Duodenal mucosa (tissue), 2 donors: ENCODE measurements at regions not wholly inside any gene's neighbourhood (a gene's known extent, or its start where the extent isn't known, plus 50 kb on each side); places are given as distances from the start of the nearest gene placed in this dataset.

Source experiments
- H3K27ac ChIP-seq: one replicate; pipeline ENCODE4 v1.7.0; 2013; ENCODE audit warnings: low read depth, low read length
- H3K27me3 ChIP-seq, 2 donors: one replicate each; pipeline ENCODE4 v1.7.0; 2013; ENCODE audit warnings: low read length in 2 of 2, control low read depth in 1 of 2; ENCODE audit not compliant: insufficient read depth in 2 of 2, control insufficient read depth in 1 of 2
- H3K36me3 ChIP-seq, 2 donors: one replicate each; pipeline ENCODE4 v1.7.0; 2013; ENCODE audit warnings: low read length in 2 of 2, control low read depth in 1 of 2; ENCODE audit not compliant: insufficient read depth in 2 of 2, control insufficient read depth in 1 of 2
- H3K4me1 ChIP-seq, 2 donors: one replicate each; pipeline ENCODE4 v1.7.0; 2013; ENCODE audit warnings: low read length in 2 of 2, control low read depth in 1 of 2; ENCODE audit not compliant: insufficient read depth in 2 of 2, control insufficient read depth in 1 of 2
- H3K4me3 ChIP-seq, 2 donors: one replicate each; pipeline ENCODE4 v1.7.0; 2013; ENCODE audit warnings: low read length in 2 of 2, low read depth in 1 of 2
- H3K9ac ChIP-seq, 2 donors: one replicate each; pipeline ENCODE4 v1.7.0; 2013; ENCODE audit warnings: low read length in 2 of 2, low read depth in 1 of 2
- H3K9me3 ChIP-seq, 2 donors: one replicate each; pipeline ENCODE4 v1.7.0; 2013; ENCODE audit warnings: low read length in 2 of 2, control low read depth in 1 of 2; ENCODE audit not compliant: control insufficient read depth in 1 of 2

DNA sequence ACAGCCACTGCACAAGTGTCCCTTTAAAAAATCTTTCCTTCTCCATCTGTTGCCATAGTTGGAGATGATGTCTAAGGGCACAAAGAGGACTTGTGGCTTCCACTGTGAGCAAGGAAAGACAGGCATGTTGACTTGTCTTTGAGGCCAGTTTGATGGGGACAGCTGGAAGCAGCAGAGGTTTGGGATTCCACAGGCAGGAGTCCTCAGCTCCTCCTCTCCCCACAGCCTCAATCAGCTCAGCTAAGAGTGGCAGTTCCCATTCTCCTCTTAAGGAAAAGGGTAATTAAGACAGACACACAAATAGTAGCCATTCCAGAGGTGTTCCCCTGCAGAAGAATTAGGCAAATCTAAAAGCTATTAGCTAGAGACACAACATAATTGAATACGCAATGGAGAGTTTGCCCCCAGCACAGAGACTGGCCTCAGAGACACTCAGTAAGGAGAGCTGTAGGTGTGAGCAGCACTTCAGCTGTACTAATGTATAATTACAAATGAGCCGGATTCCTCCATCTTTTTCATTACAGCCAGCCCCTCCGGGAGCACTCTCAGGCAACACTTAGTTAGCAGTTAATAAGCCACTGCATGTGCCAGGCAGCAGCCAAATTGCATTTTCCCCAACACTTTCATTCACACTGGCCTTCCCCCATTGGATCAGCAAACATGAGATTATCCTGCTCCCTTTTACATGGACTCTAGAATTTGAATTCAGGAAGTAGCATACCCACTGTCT, 434.0 kb downstream of the FOXO1 start:
- H3K36me3 ChIP-seq: no peaks in the 10 kb centered on the region
- no peak overlapping the region for H3K4me3 ChIP-seq
- no peaks in the 10 kb centered on the region for H3K9me3 ChIP-seq
- H3K27me3 ChIP-seq: no peaks in the 10 kb centered on the region
- H3K27ac ChIP-seq: no peak overlapping the region
- no peak overlapping the region for H3K9ac ChIP-seq
- H3K4me1 ChIP-seq: no peaks in the 10 kb centered on the region

DNA sequence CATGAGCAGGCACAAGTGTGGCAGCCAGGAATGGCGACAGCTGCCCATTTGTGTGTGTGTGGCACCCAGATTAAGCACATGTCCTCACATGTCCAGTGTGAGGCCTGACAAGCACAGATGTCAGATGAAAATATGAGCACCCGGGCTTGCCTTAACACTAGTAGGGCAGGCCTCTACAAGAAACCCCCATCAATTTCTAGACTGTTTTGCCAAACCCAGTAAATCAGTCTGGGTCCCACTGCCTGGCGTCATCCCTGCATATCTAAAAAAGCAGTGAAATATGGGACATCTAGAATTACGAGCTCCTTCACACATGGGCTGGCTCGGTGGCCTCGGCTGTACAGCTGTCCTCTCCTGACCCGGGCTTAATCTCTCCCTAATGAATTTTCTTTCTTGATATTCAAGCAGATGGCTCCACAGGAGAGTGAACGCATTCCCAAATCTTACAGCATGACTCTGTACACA, 432.7 kb downstream of the FOXO1 start:
- H3K9ac ChIP-seq: no peak overlapping the region
- H3K36me3 ChIP-seq: no peaks in the 10 kb centered on the region
- no peak overlapping the region for H3K27ac ChIP-seq
- no peaks in the 10 kb centered on the region for H3K4me1 ChIP-seq
- no peak overlapping the region for H3K4me3 ChIP-seq
- no peaks in the 10 kb centered on the region for H3K27me3 ChIP-seq
- H3K9me3 ChIP-seq: no peaks in the 10 kb centered on the region

- Histone ChIP-seq H3K27ac (no peak overlapping the region), H3K27me3 (no peaks in the 10 kb centered on the region), H3K9ac (no peak overlapping the region), H3K9me3 (no peaks in the 10 kb centered on the region), H3K36me3 (no peaks in the 10 kb centered on the region), H3K4me3 (no peak overlapping the region), H3K4me1 (no peaks in the 10 kb centered on the region)
Measured at GRCh38 chr13:40235160-40235796, 431.2 kb downstream of the FOXO1 start.

- no peak overlapping the region for H3K9ac ChIP-seq
- H3K36me3 ChIP-seq: no peaks in the 10 kb centered on the region
- no peaks in the 10 kb centered on the region for H3K4me1 ChIP-seq
- H3K27me3 ChIP-seq: no peaks in the 10 kb centered on the region
- no peaks in the 10 kb centered on the region for H3K9me3 ChIP-seq
- H3K27ac ChIP-seq: no peak overlapping the region
- no peak overlapping the region for H3K4me3 ChIP-seq
Measured at GRCh38 chr13:40236566-40237168, 429.8 kb downstream of the FOXO1 start.

- Histone ChIP-seq H3K4me3 (no peak overlapping the region), H3K27me3 (no peaks in the 10 kb centered on the region), H3K27ac (no peak overlapping the region), H3K9ac (no peak overlapping the region), H3K9me3 (no peaks in the 10 kb centered on the region), H3K4me1 (no peaks in the 10 kb centered on the region), H3K36me3 (no peaks in the 10 kb centered on the region)
Measured at GRCh38 chr13:40238761-40239160, 427.7 kb downstream of the FOXO1 start.

DNA sequence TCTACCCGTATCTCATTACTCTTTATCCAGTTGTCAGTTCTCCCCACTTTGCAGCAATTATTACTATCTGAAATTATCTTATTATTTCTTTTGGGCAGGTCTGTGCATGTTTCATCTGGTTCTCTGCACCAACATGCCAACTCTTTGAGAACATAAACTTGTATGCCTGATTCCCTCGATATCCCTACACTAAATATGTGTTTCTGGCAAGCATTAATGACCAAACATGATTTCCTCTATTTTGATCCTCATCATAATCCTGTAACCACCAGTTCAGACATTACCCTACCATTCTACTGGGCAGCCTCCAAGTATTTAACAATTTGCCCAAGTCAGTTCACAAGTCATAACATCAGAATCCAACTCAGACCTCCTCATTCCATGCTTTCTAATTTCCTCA, 426.1 kb downstream of the FOXO1 start:
- Histone ChIP-seq H3K4me3 (no peak overlapping the region), H3K4me1 (no peaks in the 10 kb centered on the region), H3K9me3 (no peaks in the 10 kb centered on the region), H3K27ac (no peak overlapping the region), H3K36me3 (no peaks in the 10 kb centered on the region), H3K9ac (no peak overlapping the region), H3K27me3 (no peaks in the 10 kb centered on the region)

DNA sequence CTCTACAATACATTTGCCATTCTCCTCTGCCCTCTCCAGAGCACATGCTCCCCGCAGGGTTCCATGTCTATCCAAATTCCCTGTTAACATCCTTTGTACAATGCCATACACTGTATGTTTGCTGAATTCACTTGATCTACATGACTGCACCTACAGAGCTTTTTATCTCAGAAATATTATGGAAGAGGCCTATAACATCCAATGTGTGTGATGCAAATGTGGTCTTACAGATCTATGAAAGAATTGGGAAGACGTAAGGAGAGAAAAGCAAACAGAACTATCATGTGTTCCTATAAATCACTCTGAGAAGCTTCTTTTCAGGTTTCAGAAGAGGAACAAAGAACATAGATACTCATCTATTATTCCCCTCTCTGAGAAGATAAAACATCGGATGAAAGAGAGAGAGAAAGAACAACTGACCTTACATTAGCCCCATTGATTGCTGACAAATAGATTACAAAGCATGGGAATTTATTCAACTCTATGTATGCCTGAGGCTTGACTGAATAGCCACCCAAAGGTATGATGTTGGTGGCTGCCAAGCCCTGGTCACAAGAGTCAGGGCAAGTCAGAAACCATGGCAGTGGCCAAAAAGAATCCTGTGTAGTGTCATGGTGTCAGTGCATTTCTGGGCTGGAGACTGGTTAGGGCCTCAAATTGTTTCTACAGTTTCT, 425.2 kb downstream of the FOXO1 start:
- Histone ChIP-seq H3K4me3 (no peak overlapping the region), H3K9ac (no peak overlapping the region), H3K27ac (no peak overlapping the region), H3K4me1 (no peaks in the 10 kb centered on the region), H3K27me3 (no peaks in the 10 kb centered on the region), H3K9me3 (no peaks in the 10 kb centered on the region), H3K36me3 (no peaks in the 10 kb centered on the region)

- H3K4me1 ChIP-seq: no peaks in the 10 kb centered on the region
- no peak overlapping the region for H3K4me3 ChIP-seq
- H3K36me3 ChIP-seq: no peaks in the 10 kb centered on the region
Measured at GRCh38 chr13:40243047-40243446, 423.4 kb downstream of the FOXO1 start.

DNA sequence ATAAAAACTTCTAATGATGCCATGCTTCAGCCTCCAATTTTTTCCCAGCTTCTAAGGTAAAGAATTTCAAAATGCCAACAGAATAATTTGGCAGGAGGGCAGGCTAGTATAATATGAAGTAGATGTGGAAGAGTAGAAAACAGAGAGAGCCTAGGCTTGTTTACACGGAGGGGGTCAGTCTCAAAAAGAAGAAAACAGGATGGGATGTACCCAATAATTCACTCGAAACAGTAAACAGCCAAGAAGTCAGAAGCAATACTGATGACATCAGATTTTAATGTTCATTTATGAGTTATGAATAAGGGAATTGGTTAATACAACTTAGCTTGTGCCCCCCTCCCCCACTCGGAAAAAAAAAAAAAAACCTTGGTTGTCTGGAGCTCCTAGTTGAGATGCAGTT, 422.5 kb downstream of the FOXO1 start:
- Histone ChIP-seq H3K9me3 (no peaks in the 10 kb centered on the region), H3K36me3 (no peaks in the 10 kb centered on the region), H3K4me3 (no peak overlapping the region), H3K9ac (no peak overlapping the region), H3K4me1 (no peaks in the 10 kb centered on the region), H3K27ac (no peak overlapping the region), H3K27me3 (no peaks in the 10 kb centered on the region)

More at GRCh38 chr13:40243047-40243446, 423.4 kb downstream of the FOXO1 start:
- Histone ChIP-seq H3K9ac (no peak overlapping the region), H3K9me3 (no peaks in the 10 kb centered on the region), H3K27ac (no peak overlapping the region), H3K27me3 (no peaks in the 10 kb centered on the region)

- Histone ChIP-seq H3K27ac (no peak overlapping the region), H3K36me3 (no peaks in the 10 kb centered on the region), H3K4me3 (no peak overlapping the region), H3K4me1 (no peaks in the 10 kb centered on the region), H3K27me3 (no peaks in the 10 kb centered on the region), H3K9ac (no peak overlapping the region), H3K9me3 (peaks cover 0 to 2% of the 10 kb centered on the region in 2 donors)
Measured at GRCh38 chr13:40245567-40245966, 420.9 kb downstream of the FOXO1 start.
